ENCODE measurements at regions not wholly inside any gene's neighbourhood (a gene's known extent, or its start where the extent isn't known, plus 50 kb on each side); places are given as distances from the start of the nearest gene placed in this dataset.

GRCh38 chr21:39071623-39072214, 111.5 kb downstream of the PSMG1 start:
- H3K4me3 ChIP-seq = no peak overlapping the region
- no peaks in the 10 kb centered on the region for H4K20me1 ChIP-seq (replicated peaks; ENCODE audit: insufficient read depth)
- peaks cover 17% of the 10 kb centered on the region for H3K4me1 Mint-ChIP-seq
- peaks cover 3% of the 10 kb centered on the region; the same call in 1 of the 2 replicates for H3K36me3 ChIP-seq (ENCODE audit: insufficient read depth)
- no peaks in the 10 kb centered on the region for H3K9me2 ChIP-seq (ENCODE audit: insufficient read depth)
- H3K27me3 Mint-ChIP-seq (ENCODE audit: insufficient read depth, low read depth, poor library complexity) = peaks cover 5% of the 10 kb centered on the region
- H3K9me3 Mint-ChIP-seq = peaks cover 27% of the 10 kb centered on the region
- no peaks in the 10 kb centered on the region for H3K4me1 ChIP-seq (ENCODE audit: insufficient read depth)
- no peak overlapping the region for H3K4me3 Mint-ChIP-seq
- H3K4me2 ChIP-seq = no peak overlapping the region
- ATAC-seq = no peak
- no peaks in the 10 kb centered on the region for H3K79me2 ChIP-seq (replicated peaks; ENCODE audit: insufficient read depth)
- H2AFZ ChIP-seq = no peak overlapping the region
- H3K27ac Mint-ChIP-seq = no peak overlapping the region
- H3K27ac ChIP-seq (ENCODE audit: low read depth) = no peak overlapping the region
- peaks cover 11% of the 10 kb centered on the region for H3K36me3 Mint-ChIP-seq (ENCODE audit: low read depth)
- no peaks in the 10 kb centered on the region for H3F3A ChIP-seq (replicated peaks; ENCODE audit: low read depth)
- TF ChIP-seq POLR2AphosphoS5 (IDR thresholded peaks at IDR 0.05; ENCODE audit: low read depth) (no peak), JUNB (IDR thresholded peaks at IDR 0.05; ENCODE audit: unreplicated experiment) (no peak), ETS1 (IDR thresholded peaks at IDR 0.05) (no peak), REST (IDR thresholded peaks at IDR 0.05; ENCODE audit: unreplicated experiment) (no peak), ZNF331 (CRISPR knock-in tag; IDR thresholded peaks at IDR 0.05; ENCODE audit: low read depth) (no peak), NANOG (IDR thresholded peaks at IDR 0.05; ENCODE audit: borderline replicate concordance) (no peak), STAT1 (IDR thresholded peaks at IDR 0.05; ENCODE audit: unreplicated experiment) (no peak), EZH2 (IDR thresholded peaks at IDR 0.05; ENCODE audit: low read depth, unreplicated experiment) (no peak), EZH2phosphoT487 (IDR thresholded peaks at IDR 0.05; ENCODE audit: unreplicated experiment) (no peak), ZNF462 (CRISPR knock-in tag; IDR thresholded peaks at IDR 0.05) (no peak), CTCF (conservative IDR thresholded peaks at IDR 0.05; ENCODE audit: low read depth in 2 of 2) (no peak), CREB1 (CRISPR knock-in tag; IDR thresholded peaks at IDR 0.05; ENCODE audit: low read depth) (no peak), ZNF114 (CRISPR knock-in tag; IDR thresholded peaks at IDR 0.05) (no peak)
- DNase-seq (ENCODE audit: low spot score) = no peak
- no peaks in the 10 kb centered on the region for H3K27me3 ChIP-seq (ENCODE audit: insufficient read depth)
